ENCODE measurements at regions not wholly inside any gene's neighbourhood (a gene's known extent, or its start where the extent isn't known, plus 50 kb on each side); places are given as distances from the start of the nearest gene placed in this dataset.

DNA sequence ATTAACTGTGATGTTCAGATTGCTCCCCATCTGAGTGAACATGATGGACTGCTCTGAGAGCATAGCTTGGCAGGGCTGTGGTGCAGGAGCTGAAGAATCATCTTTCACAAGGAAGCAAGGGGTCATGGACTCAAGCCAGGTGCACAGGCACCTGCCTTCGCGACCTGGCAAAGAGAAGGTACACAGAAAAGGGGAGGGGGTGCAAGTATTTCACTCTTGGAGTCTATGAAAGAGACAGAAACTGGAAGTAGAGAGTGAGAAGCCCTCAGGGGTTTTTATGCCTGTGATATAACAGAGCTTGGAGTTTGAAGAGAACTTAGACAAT, 232.6 kb upstream of the PLXNA2 start:
- TF ChIP-seq EZH2 (IDR thresholded peaks at IDR 0.05; ENCODE audit: low read depth, unreplicated experiment): no peak
- TF ChIP-seq, protein P1, sequence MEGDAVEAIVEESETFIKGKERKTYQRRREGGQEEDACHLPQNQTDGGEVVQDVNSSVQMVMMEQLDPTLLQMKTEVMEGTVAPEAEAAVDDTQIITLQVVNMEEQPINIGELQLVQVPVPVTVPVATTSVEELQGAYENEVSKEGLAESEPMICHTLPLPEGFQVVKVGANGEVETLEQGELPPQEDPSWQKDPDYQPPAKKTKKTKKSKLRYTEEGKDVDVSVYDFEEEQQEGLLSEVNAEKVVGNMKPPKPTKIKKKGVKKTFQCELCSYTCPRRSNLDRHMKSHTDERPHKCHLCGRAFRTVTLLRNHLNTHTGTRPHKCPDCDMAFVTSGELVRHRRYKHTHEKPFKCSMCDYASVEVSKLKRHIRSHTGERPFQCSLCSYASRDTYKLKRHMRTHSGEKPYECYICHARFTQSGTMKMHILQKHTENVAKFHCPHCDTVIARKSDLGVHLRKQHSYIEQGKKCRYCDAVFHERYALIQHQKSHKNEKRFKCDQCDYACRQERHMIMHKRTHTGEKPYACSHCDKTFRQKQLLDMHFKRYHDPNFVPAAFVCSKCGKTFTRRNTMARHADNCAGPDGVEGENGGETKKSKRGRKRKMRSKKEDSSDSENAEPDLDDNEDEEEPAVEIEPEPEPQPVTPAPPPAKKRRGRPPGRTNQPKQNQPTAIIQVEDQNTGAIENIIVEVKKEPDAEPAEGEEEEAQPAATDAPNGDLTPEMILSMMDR (conservative IDR thresholded peaks at IDR 0.05; ENCODE audit: low read depth in 2 of 2): no peak
- TF ChIP-seq EZH2phosphoT487 (IDR thresholded peaks at IDR 0.05; ENCODE audit: unreplicated experiment): no peak
- TF ChIP-seq JUNB (IDR thresholded peaks at IDR 0.05; ENCODE audit: unreplicated experiment): no peak
- TF ChIP-seq, protein P2, sequence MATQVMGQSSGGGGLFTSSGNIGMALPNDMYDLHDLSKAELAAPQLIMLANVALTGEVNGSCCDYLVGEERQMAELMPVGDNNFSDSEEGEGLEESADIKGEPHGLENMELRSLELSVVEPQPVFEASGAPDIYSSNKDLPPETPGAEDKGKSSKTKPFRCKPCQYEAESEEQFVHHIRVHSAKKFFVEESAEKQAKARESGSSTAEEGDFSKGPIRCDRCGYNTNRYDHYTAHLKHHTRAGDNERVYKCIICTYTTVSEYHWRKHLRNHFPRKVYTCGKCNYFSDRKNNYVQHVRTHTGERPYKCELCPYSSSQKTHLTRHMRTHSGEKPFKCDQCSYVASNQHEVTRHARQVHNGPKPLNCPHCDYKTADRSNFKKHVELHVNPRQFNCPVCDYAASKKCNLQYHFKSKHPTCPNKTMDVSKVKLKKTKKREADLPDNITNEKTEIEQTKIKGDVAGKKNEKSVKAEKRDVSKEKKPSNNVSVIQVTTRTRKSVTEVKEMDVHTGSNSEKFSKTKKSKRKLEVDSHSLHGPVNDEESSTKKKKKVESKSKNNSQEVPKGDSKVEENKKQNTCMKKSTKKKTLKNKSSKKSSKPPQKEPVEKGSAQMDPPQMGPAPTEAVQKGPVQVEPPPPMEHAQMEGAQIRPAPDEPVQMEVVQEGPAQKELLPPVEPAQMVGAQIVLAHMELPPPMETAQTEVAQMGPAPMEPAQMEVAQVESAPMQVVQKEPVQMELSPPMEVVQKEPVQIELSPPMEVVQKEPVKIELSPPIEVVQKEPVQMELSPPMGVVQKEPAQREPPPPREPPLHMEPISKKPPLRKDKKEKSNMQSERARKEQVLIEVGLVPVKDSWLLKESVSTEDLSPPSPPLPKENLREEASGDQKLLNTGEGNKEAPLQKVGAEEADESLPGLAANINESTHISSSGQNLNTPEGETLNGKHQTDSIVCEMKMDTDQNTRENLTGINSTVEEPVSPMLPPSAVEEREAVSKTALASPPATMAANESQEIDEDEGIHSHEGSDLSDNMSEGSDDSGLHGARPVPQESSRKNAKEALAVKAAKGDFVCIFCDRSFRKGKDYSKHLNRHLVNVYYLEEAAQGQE (IDR thresholded peaks at IDR 0.05; ENCODE audit: unreplicated experiment): no peak
- TF ChIP-seq POLR2AphosphoS5 (IDR thresholded peaks at IDR 0.05; ENCODE audit: low read depth): no peak
- TF ChIP-seq, protein P3, sequence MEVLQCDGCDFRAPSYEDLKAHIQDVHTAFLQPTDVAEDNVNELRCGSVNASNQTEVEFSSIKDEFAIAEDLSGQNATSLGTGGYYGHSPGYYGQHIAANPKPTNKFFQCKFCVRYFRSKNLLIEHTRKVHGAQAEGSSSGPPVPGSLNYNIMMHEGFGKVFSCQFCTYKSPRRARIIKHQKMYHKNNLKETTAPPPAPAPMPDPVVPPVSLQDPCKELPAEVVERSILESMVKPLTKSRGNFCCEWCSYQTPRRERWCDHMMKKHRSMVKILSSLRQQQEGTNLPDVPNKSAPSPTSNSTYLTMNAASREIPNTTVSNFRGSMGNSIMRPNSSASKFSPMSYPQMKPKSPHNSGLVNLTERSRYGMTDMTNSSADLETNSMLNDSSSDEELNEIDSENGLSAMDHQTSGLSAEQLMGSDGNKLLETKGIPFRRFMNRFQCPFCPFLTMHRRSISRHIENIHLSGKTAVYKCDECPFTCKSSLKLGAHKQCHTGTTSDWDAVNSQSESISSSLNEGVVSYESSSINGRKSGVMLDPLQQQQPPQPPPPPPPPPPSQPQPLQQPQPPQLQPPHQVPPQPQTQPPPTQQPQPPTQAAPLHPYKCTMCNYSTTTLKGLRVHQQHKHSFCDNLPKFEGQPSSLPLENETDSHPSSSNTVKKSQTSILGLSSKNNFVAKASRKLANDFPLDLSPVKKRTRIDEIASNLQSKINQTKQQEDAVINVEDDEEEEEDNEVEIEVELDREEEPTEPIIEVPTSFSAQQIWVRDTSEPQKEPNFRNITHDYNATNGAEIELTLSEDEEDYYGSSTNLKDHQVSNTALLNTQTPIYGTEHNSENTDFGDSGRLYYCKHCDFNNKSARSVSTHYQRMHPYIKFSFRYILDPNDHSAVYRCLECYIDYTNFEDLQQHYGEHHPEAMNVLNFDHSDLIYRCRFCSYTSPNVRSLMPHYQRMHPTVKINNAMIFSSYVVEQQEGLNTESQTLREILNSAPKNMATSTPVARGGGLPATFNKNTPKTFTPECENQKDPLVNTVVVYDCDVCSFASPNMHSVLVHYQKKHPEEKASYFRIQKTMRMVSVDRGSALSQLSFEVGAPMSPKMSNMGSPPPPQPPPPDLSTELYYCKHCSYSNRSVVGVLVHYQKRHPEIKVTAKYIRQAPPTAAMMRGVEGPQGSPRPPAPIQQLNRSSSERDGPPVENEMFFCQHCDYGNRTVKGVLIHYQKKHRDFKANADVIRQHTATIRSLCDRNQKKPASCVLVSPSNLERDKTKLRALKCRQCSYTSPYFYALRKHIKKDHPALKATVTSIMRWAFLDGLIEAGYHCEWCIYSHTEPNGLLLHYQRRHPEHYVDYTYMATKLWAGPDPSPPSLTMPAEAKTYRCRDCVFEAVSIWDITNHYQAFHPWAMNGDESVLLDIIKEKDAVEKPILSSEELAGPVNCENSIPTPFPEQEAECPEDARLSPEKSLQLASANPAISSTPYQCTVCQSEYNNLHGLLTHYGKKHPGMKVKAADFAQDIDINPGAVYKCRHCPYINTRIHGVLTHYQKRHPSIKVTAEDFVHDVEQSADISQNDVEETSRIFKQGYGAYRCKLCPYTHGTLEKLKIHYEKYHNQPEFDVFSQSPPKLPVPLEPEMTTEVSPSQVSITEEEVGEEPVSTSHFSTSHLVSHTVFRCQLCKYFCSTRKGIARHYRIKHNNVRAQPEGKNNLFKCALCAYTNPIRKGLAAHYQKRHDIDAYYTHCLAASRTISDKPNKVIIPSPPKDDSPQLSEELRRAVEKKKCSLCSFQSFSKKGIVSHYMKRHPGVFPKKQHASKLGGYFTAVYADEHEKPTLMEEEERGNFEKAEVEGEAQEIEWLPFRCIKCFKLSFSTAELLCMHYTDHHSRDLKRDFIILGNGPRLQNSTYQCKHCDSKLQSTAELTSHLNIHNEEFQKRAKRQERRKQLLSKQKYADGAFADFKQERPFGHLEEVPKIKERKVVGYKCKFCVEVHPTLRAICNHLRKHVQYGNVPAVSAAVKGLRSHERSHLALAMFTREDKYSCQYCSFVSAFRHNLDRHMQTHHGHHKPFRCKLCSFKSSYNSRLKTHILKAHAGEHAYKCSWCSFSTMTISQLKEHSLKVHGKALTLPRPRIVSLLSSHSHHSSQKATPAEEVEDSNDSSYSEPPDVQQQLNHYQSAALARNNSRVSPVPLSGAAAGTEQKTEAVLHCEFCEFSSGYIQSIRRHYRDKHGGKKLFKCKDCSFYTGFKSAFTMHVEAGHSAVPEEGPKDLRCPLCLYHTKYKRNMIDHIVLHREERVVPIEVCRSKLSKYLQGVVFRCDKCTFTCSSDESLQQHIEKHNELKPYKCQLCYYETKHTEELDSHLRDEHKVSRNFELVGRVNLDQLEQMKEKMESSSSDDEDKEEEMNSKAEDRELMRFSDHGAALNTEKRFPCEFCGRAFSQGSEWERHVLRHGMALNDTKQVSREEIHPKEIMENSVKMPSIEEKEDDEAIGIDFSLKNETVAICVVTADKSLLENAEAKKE (CRISPR knock-in tag; IDR thresholded peaks at IDR 0.05): no peak
- TF ChIP-seq, protein P4, sequence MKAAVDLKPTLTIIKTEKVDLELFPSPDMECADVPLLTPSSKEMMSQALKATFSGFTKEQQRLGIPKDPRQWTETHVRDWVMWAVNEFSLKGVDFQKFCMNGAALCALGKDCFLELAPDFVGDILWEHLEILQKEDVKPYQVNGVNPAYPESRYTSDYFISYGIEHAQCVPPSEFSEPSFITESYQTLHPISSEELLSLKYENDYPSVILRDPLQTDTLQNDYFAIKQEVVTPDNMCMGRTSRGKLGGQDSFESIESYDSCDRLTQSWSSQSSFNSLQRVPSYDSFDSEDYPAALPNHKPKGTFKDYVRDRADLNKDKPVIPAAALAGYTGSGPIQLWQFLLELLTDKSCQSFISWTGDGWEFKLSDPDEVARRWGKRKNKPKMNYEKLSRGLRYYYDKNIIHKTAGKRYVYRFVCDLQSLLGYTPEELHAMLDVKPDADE (IDR thresholded peaks at IDR 0.05): no peak
- no peak for TF ChIP-seq CREB1 (CRISPR knock-in tag; IDR thresholded peaks at IDR 0.05; ENCODE audit: low read depth)
- TF ChIP-seq ZNF331 (CRISPR knock-in tag; IDR thresholded peaks at IDR 0.05; ENCODE audit: low read depth): no peak

All from GM23338 (cell line).